Breast epithelium (tissue), 4 donors: ENCODE measurements at regions not wholly inside any gene's neighbourhood (a gene's known extent, or its start where the extent isn't known, plus 50 kb on each side); places are given as distances from the start of the nearest gene placed in this dataset.

Experiments
- DNase-seq, 2 donors: peaks; one replicate each; pipeline ENCODE4 v3.0.0-alpha.2; 2019; ENCODE audit warnings: low spot score in 2 of 2
- H3K27ac ChIP-seq, 2 donors: fragments of 200-600 bp; sonication (generic) in 1 of 2; one replicate each; pipeline ENCODE4 v1.5.1; 2016 to 2019; ENCODE audit warnings: mild to moderate bottlenecking in 1 of 2
- H3K27me3 ChIP-seq, 2 donors: fragments of 200-600 bp; sonication (generic) in 1 of 2; one replicate each; pipeline versions ENCODE4 v1.5.1 to v1.6.0; 2017 to 2019; ENCODE audit warnings: control low read depth in 1 of 2, mild to moderate bottlenecking in 1 of 2
- H3K36me3 ChIP-seq: fragments of 200-600 bp; one replicate; pipeline ENCODE4 v1.5.1; 2019
- H3K4me1 ChIP-seq, 2 donors: fragments of 200-600 bp; sonication (generic); one replicate each; pipeline ENCODE4 v1.5.1; 2016 to 2019; ENCODE audit warnings: control low read depth in 1 of 2
- H3K4me3 ChIP-seq, 3 donors: fragments of 200-600 bp; sonication (generic); 1 replicate in 2 of 3; 2 replicates in 1 of 3; pipeline ENCODE4 v1.5.1; 2016 to 2019; ENCODE audit warnings: mild to moderate bottlenecking in 3 of 3, moderate library complexity in 2 of 3
- H3K9me3 ChIP-seq, 2 donors: fragments of 200-600 bp; sonication (generic) in 1 of 2; one replicate each; pipeline ENCODE4 v1.5.1; 2016 to 2019; ENCODE audit warnings: control low read depth in 1 of 2
- CTCF ChIP-seq, 3 donors: fragments of 450-650 bp; IDR thresholded peaks; one replicate each; pipeline ENCODE4 v1.5.1; 2016 to 2017; ENCODE audit warnings: antibody characterized with exemption in 3 of 3, mild to moderate bottlenecking in 3 of 3, moderate library complexity in 3 of 3
- POLR2A ChIP-seq: fragments of 450-650 bp; IDR thresholded peaks from one replicate; pipeline ENCODE4 v1.6.1; 2016; ENCODE audit warnings: antibody characterized with exemption, mild to moderate bottlenecking, moderate library complexity
- POLR2AphosphoS5 ChIP-seq, 3 donors: sonication (generic); formaldehyde crosslinking; IDR thresholded peaks; one replicate each; pipeline ENCODE4 v1.6.1; 2017; ENCODE audit warnings: antibody characterized with exemption in 3 of 3
- intact Hi-C: fragments of 100-400 bp; cut with DNase I; formaldehyde crosslinking; loops from one replicate; pipeline ENCODE4 v1.15.1; 2023; ENCODE audit warnings: low total_unique reads

GRCh38 chr3:117439812-117440211, 730.2 kb downstream of the TUSC7 start:
- no peak for DNase-seq
- H3K27ac ChIP-seq = no peak overlapping the region
- no peaks in the 10 kb centered on the region for H3K27me3 ChIP-seq
- intact Hi-C loops = no loop called here
- TF ChIP-seq CTCF (IDR thresholded peaks at IDR 0.05) (peak in 1 of 3 donors; percentile 25), POLR2AphosphoS5 (IDR thresholded peaks at IDR 0.05) (no peak), POLR2A (no peak)
- H3K36me3 ChIP-seq = no peaks in the 10 kb centered on the region
- no peaks in the 10 kb centered on the region for H3K4me1 ChIP-seq
- no peak overlapping the region for H3K4me3 ChIP-seq
- no peaks in the 10 kb centered on the region for H3K9me3 ChIP-seq

DNA sequence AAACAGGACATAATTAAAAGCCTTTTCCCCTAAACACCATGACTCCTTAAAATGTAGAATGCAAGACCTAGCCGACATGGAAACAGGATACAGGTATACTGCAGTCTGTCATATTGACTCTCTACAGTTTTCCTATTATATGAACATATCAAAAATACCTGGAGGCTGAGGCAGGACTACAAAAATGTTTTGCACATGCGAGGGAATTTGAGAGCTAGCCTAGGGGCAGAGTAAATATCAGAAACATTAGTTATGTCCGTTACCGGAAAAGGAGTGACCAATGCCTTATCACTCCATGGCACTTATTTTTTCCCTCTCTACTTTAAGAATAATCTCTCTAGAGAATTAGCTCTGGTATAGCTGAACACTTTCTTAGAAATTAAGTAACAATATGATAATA, 732.3 kb downstream of the TUSC7 start:
- no peak overlapping the region for H3K27ac ChIP-seq
- intact Hi-C loops = no loop called here
- no peaks in the 10 kb centered on the region for H3K36me3 ChIP-seq
- TF ChIP-seq CTCF (IDR thresholded peaks at IDR 0.05) (no peak), POLR2AphosphoS5 (IDR thresholded peaks at IDR 0.05) (no peak), POLR2A (no peak)
- H3K4me1 ChIP-seq = no peaks in the 10 kb centered on the region
- no peak overlapping the region for H3K4me3 ChIP-seq
- no peaks in the 10 kb centered on the region for H3K9me3 ChIP-seq
- H3K27me3 ChIP-seq = no peaks in the 10 kb centered on the region
- DNase-seq = no peak

- no peaks in the 10 kb centered on the region for H3K4me1 ChIP-seq
- no peaks in the 10 kb centered on the region for H3K9me3 ChIP-seq
- no peaks in the 10 kb centered on the region for H3K27me3 ChIP-seq
- no peak overlapping the region for H3K4me3 ChIP-seq
- no peak for TF ChIP-seq POLR2AphosphoS5 (IDR thresholded peaks at IDR 0.05)
- no peak for TF ChIP-seq POLR2A
- TF ChIP-seq CTCF (IDR thresholded peaks at IDR 0.05) = no peak
- intact Hi-C loops = no loop called here
- no peak for DNase-seq
- no peak overlapping the region for H3K27ac ChIP-seq
- H3K36me3 ChIP-seq = no peaks in the 10 kb centered on the region
These were observed 733.0 kb downstream of the TUSC7 start for GRCh38 chr3:117442566-117442965.

GRCh38 chr3:117443014-117443413, 733.4 kb downstream of the TUSC7 start:
- no peak overlapping the region for H3K4me3 ChIP-seq
- TF ChIP-seq POLR2AphosphoS5 (IDR thresholded peaks at IDR 0.05) (no peak), CTCF (IDR thresholded peaks at IDR 0.05) (no peak), POLR2A (no peak)
- DNase-seq = no peak
- H3K36me3 ChIP-seq = no peaks in the 10 kb centered on the region
- no peaks in the 10 kb centered on the region for H3K27me3 ChIP-seq
- H3K9me3 ChIP-seq = no peaks in the 10 kb centered on the region
- H3K27ac ChIP-seq = no peak overlapping the region
- H3K4me1 ChIP-seq = no peaks in the 10 kb centered on the region
- intact Hi-C loops = no loop called here

DNA sequence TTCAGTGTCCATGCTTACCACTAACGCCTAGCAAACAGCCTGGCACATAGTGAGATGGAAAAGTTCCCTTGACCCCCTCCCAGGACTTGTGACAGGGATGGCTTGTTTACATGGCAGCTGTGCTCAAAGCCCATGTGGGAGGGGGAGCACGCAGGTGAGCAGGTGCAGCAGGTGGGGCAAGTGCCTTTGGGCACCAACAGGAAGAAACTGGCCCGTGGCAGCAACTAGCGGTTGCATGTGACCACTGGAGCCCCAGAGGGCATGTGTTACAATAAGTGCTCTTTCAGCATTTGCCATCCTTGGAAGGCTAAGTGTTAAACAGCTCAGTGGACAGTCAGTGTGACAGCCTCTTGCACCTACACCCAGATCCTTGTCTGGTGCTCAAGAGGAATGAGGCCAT, 734.6 kb downstream of the TUSC7 start:
- TF ChIP-seq POLR2AphosphoS5 (IDR thresholded peaks at IDR 0.05) (no peak), POLR2A (no peak), CTCF (IDR thresholded peaks at IDR 0.05) (no peak)
- no peaks in the 10 kb centered on the region for H3K27me3 ChIP-seq
- intact Hi-C loops = no loop called here
- no peak for DNase-seq
- H3K27ac ChIP-seq = no peak overlapping the region
- H3K4me1 ChIP-seq = no peaks in the 10 kb centered on the region
- no peak overlapping the region for H3K4me3 ChIP-seq
- H3K36me3 ChIP-seq = no peaks in the 10 kb centered on the region
- H3K9me3 ChIP-seq = no peaks in the 10 kb centered on the region
